ENCODE measurements at regions not wholly inside any gene's neighbourhood (a gene's known extent, or its start where the extent isn't known, plus 50 kb on each side); places are given as distances from the start of the nearest gene placed in this dataset.

DNA sequence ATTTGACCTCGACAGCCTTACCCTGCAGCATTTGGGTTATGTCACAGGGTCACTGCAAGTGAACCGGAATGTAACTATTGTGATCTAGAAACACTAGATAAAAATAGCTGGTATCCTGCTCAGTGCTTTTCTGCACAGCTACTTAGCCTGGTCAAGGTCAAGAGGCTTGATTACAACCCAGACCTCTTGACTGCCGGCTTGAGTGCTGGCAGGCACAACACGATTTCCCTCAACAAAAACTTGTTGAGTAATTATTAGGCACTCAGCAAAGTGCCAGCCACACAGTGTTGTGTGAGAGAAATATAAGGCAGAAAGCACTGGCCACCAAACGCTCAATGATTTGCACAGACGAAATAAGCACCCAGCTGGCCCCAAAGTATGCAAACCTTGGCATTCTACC, 156.7 kb downstream of the NUAK1 start:
- no peaks in the 10 kb centered on the region for H3K9me3 ChIP-seq (ENCODE audit: low read length)
- no peaks in the 10 kb centered on the region for H4K20me1 ChIP-seq (ENCODE audit: insufficient read depth, low read length)
- no peak overlapping the region for H3K9ac ChIP-seq (ENCODE audit: insufficient read depth, low read depth, low read length)
- ATAC-seq (no peak), FAIRE-seq (no peak), DNase-seq (ENCODE audit: low spot score) (no peak)
- no peaks in the 10 kb centered on the region for H3K79me2 ChIP-seq (ENCODE audit: insufficient read depth, low read length)
- no peak overlapping the region for H3K27ac ChIP-seq (ENCODE audit: extremely low read length, insufficient read depth, low read length)
- in situ Hi-C loops (cut with HindIII; ENCODE audit: extremely low pct_ligation_motif_present, low pct_unique_long_range_greater_than_20kb) (no loop called here), intact Hi-C loops (cut with micrococcal nuclease; ENCODE audit: unreplicated experiment) (no loop called here)
- no peaks in the 10 kb centered on the region for H3K4me1 ChIP-seq (ENCODE audit: insufficient read depth, low read length)
- CTCF ChIA-PET (ENCODE audit: low intra/inter-chr PET ratio, low total read pairs): no interaction called here
- no peaks in the 10 kb centered on the region for H3K27me3 ChIP-seq (ENCODE audit: control insufficient read depth in 1 of 2, insufficient read depth in 2 of 2, low read length in 2 of 2)
- POLR2A ChIA-PET: no interaction called here
- H3K4me2 ChIP-seq (ENCODE audit: low read depth, low read length): no peak overlapping the region
- H3K36me3 ChIP-seq (replicated peaks in 1 of 2; ENCODE audit: control insufficient read depth in 1 of 2, insufficient read depth in 2 of 2, low read length in 2 of 2): no peaks in the 10 kb centered on the region
- 23% methylated on average over 4 of the region's 6 CpGs for WGBS (ENCODE audit: low lambda C conversion rate)
- H2AFZ ChIP-seq (ENCODE audit: low read length): no peak overlapping the region
- TF ChIP-seq, protein P1, sequence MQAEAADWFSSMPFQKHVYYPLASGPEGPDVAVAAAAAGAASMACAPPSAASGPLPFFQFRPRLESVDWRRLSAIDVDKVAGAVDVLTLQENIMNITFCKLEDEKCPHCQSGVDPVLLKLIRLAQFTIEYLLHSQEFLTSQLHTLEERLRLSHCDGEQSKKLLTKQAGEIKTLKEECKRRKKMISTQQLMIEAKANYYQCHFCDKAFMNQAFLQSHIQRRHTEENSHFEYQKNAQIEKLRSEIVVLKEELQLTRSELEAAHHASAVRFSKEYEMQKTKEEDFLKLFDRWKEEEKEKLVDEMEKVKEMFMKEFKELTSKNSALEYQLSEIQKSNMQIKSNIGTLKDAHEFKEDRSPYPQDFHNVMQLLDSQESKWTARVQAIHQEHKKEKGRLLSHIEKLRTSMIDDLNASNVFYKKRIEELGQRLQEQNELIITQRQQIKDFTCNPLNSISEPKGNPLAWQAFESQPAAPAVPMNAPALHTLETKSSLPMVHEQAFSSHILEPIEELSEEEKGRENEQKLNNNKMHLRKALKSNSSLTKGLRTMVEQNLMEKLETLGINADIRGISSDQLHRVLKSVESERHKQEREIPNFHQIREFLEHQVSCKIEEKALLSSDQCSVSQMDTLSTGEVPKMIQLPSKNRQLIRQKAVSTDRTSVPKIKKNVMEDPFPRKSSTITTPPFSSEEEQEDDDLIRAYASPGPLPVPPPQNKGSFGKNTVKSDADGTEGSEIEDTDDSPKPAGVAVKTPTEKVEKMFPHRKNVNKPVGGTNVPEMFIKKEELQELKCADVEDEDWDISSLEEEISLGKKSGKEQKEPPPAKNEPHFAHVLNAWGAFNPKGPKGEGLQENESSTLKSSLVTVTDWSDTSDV (CRISPR knock-in tag; IDR thresholded peaks at IDR 0.05): no peak
- TF ChIP-seq MEIS1 (CRISPR knock-in tag; IDR thresholded peaks at IDR 0.05; ENCODE audit: borderline replicate concordance) (no peak), SIX1 (CRISPR knock-in tag; IDR thresholded peaks at IDR 0.05; ENCODE audit: borderline replicate concordance) (no peak), NCOA1 (CRISPR knock-in tag; IDR thresholded peaks at IDR 0.05) (no peak), TARDBP (CRISPR knock-in tag; IDR thresholded peaks at IDR 0.05) (no peak), CCDC6 (CRISPR knock-in tag; IDR thresholded peaks at IDR 0.05) (no peak), ZNF547 (CRISPR knock-in tag; IDR thresholded peaks at IDR 0.05) (no peak), ZNF382 (CRISPR knock-in tag; IDR thresholded peaks at IDR 0.05; ENCODE audit: borderline replicate concordance) (no peak), MBNL3 (CRISPR knock-in tag; conservative IDR thresholded peaks at IDR 0.05) (no peak), ZNF546 (CRISPR knock-in tag; conservative IDR thresholded peaks at IDR 0.05) (no peak)
- no peak overlapping the region for H3K4me3 ChIP-seq (replicated peaks in 1 of 3; ENCODE audit: insufficient read depth in 1 of 3, low read depth in 2 of 3, low read length in 3 of 3)
- BruUV-seq (replicated peaks): no TSS peak
